ENCODE measurements at regions not wholly inside any gene's neighbourhood (a gene's known extent, or its start where the extent isn't known, plus 50 kb on each side); places are given as distances from the start of the nearest gene placed in this dataset.
"Not testable (repeated sequence)": the region's sequence is repeated elsewhere in the genome, so short reads cannot be mapped to it uniquely, and the experiment has no call there.

DNA sequence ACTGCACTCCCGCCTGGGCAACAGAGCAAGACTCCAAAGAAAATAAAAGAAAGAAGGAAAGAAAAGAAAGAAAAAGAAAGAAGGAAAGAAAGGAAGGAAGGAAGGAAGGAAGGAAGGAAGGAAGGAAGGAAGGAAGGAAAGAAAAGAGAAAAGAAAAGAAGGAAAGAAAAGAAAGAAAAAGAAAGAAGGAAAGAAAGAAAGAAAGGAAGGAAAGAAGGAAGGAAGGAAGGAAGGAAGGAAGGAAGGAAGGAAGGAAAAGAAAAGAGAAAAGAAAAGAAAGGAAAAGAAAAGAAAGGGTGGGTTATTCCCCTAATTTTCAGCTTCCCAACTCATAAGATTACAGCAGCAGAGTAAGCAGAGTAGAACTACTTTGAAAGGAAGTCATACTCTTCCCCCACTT is 64.4 kb downstream of the TMEM200C start:
- DNase-seq = not testable (repeated sequence)

DNA sequence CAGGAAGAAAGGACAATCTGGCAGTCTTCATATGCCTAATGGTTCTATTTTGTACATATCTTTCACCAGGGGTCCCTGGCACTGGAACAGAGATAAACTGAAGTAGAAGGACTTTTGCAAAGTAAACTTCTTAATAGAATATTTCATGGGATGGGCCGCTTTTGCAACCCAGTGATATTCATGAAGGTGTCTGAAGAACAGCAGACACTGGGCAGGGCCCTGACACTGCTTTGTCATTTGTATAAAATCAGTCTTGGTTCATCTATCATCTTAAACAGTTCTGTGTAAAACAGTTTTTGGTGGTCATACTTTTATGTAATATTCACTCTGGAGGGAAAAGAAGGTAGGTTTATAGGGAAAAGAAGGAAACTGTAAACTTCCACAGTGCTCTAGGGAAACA is 66.4 kb downstream of the TMEM200C start:
- DNase-seq = no peak

DNA sequence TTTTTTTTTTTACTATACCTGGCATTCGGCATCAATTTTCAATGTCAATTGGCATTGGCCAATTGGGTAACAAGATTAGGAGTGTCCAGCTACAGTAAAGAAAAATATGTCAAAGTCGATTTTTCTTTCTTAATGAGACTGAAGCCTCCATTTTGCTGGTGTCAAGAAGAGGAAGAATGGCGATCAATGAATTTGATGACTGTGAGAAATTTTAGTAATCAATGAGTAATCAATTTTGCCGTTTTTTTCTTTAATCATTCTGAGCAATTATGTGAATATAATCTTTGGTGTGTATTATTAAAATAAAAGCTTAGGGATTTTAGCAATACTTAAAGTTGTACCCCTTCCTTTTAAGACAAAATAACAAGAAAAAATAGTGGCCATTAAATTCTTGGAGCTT is 69.7 kb downstream of the TMEM200C start:
- DNase-seq = no peak

DNA sequence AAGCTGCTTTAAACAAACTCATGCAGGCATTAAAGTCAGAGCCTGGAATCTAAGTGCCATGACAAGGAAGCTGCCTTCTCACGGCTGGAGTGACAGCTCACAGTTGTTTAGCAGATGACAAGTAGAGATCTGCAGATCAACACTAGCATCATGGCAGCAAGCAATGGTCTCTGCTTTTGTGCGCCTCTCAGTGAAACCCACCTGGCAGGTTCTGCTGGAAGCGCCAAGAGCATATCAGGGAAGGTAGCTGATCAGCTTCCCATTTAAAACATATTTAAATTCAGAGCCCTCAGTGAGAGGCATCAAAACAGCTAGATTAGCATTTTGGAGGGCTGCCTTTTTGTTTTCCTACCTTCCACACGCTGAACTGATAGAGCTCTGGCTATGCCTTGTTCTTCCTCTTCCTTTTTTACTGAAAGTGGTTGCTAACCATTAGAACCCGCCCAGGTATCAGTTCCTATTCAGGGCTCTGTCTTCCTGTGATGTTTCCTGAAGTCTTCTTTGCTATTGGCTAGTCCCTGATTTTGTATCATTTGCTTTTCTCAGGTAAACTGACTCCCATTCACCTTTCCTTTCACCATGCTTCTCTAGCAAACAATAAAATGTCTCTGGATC is 70.8 kb downstream of the TMEM200C start:
- DNase-seq = no peak

DNA sequence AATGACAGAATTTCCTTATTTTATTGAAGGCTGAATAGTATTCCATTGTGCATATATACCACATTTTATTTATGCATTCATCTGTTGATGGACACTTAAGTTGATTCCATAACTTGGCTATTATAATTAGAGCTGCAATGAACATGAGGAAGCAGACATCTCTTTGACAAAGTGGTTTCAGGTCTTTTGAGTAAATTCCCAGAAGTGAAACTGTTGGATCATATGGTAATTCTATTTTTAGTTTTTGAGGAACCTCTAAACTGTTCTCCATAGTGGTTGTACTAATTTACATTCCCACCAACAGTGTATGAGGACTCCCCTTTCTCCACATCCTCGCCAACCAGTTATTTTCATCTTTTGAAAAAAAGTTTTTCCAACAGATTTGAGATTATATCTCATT is 77.5 kb downstream of the TMEM200C start:
- DNase-seq = no peak

DNA sequence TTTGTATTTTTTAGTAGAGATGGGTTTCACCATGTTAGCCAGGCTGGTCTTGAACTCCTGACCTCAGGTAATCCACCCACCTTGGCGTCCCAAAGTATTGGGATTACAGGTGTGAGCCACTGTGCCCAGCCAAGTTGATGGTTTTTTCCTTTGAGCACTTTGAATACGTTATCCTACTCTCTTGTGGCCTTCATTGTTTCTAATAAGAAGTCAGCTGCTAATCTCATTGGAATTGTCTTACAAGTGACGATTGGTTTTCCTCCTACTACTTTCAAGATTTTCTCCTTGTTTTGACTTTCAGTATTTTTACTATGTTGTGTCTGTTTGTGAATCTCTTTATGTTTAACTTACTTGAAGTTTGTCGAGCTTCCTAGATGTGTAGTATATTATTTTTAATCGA is 88.5 kb downstream of the TMEM200C start:
- DNase-seq = no peak

DNA sequence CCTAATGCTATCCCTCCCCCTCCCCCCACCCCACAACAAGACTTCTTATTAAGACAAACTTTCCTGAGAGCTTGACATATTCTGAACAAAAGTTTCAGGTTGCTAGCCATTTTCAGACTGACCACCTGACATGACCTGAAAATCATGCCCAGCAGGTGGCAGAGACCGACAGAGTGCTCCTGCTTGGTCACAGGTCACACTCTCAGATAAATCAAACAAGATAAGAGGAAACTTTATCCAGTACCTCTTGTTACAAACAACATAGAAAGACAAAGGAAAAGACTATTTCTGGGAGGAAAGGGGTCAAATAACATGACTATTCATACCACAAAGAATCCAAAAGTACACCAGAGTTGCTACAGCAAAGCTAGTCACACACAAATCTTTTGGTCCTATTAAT is 107.4 kb downstream of the TMEM200C start:
- DNase-seq = no peak

DNA sequence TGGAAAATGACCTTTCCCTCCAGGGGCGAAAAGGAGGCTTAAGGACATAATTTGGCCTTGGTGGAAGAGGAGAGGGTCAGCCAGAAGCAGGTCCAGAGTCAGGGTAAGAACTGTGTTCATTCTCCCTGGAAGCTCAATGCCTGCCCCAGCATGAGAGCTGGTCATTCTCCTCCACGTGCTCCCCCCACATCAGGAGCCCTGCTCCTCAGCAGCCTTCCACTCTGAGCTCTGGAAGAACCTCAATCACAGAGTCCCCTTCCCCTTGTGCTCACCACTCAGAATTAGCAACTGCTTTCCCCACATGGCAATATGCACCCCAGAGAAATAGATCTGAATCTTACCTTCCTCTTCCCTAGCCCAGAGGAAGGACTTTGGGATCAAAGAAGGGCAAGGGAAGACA is 115.4 kb downstream of the TMEM200C start:
- no peak for DNase-seq

DNA sequence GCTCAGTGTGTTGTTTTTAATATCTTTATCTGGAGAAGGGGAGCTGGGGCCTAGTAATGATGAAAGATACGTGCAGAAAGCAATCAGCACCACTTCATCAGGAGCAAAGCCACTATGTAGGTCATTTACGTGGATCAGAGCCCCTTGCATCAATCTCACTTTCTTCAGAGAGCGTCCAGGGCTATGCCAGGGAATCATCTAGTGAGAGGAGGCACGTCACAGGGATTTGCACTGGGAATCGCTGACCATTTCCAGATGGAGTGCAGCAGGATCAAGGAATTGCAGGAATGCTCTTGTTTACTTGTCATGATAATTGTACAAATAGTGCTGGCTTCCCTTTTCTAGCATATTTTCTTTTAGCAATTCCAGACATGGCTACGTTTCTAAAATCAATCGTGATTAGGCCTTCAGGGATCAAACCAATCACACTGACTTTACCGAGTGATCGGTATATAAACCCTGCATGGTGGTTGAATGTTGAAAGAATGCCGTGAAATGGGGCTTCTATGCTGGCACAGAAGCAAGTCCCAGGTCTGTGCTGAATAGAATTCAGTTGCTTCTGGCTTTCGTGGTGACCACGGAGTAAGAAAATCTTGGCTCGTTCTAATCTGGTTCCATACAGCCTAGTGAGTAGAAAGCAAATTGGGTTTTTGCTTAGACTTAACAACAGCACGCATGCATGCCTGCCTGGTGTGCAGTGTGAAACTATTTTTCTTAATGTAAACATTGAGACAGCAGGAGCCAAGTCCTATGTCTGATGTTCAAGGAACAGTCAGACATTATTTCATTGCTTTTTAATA is 122.8 kb downstream of the TMEM200C start:
- no peak for DNase-seq

DNA sequence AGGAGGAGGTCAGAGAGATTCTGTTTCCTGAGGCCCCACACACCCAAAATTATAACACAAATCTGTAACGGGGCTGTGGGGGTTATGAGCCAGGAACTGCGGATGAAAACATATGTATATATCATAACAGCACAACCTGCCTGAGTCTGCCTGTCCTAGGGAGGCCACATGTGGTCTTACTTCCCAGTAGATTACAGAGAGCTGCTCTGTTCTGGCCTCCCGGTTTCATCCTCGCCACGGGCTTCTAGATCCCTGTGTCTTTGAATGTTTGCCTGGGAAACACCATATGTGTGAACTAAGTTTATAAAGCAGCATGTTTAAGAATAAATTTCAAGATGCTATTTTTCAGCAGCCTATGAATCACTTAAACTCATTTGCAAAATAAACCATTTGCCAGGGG is 124.0 kb downstream of the TMEM200C start:
- no peak for DNase-seq

DNA sequence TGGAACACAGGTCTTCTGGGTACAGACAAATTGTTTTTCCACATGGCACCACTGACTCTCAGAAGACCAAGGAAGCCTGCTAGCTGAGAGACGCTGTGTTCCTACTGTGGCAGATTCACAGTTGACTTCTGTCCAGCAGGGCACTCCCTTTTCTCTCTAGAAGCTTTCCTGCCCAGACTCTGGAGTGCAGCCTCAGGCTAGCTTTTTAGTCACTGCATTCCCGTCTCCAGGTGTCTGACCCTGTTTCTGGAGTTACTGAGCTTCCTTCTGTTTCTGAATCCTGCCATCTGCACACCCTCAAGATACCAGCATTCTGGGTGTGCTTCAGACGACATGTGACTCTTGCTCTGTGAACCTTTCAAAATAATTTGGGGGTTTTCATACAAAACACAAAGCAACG is 125.1 kb downstream of the TMEM200C start:
- DNase-seq = no peak

DNA sequence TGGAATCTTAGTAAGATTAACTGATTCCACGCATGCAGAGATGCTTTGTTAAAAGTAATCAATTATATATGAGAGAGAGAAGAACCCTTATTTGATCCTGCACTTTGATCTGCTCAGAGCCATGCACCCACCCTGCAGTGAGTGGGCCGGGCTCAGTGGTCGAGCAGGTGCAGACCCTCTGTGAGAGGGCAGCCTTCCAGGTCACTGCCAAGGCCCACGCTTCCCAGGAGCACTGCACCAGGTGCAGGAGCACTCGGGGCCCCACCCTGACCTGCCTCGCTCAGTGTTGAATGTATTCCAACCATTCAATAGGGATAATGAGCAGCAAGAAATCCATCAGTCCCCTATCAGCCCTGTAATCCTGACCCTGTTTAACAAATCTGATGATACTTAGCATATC is 126.9 kb downstream of the TMEM200C start:
- no peak for DNase-seq

DNA sequence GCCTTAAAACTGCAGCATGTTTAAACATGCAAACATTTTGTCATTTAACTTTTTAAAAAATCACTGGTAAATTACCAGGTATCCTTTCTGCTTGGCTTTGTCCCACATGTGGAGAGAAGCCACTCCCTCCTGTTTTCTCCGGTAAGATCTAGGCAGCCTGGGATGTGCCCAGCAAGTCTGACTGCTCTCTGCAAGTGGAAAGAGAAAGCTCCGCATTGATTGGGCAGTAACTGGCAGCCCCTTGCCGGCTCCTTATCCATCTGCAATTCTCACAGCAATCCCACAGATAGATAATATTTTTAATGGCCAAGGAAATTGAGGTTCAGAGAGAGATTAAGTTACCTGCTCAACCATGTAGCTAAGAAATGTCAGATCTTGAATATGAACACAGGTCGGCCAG is 136.1 kb downstream of the TMEM200C start:
- no peak for DNase-seq

DNA sequence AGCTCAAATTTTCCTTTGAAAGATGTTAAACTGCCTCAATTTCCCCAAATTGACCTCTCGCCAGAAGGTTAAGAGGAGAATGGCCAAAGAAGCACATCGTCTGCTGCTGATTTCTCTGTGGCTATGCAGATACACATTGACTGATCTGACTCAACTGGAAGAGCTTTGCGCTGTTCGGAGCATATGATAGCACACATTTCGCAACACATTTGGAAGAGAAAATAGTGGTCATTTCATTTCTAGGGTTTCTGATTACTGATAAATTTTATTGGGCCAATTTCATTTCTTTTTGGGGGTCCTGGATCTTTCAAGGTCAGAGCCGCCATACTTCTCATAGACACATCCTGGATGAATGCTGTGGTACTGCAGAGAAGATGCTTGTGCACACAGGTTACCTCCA is 138.5 kb downstream of the TMEM200C start:
- DNase-seq = no peak

DNA sequence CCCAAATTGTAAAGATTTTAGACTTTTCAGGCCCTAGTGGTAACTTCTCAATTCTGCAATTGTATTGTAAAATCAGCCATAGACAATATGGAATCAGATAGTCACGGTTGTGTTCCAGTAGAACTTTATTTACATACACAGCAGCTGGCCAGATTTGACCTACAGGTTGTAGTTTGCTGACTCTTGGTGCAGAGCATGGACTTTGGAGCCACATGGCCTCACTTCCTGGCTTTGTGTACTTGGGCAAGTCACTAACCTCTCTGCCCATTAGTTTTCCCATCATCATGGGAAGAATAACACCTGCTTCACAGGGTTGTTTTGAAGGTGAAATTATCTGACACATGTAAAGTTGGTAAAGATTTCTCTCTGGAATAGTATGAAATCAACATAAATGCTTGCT is 147.6 kb downstream of the TMEM200C start:
- no peak for DNase-seq

DNA sequence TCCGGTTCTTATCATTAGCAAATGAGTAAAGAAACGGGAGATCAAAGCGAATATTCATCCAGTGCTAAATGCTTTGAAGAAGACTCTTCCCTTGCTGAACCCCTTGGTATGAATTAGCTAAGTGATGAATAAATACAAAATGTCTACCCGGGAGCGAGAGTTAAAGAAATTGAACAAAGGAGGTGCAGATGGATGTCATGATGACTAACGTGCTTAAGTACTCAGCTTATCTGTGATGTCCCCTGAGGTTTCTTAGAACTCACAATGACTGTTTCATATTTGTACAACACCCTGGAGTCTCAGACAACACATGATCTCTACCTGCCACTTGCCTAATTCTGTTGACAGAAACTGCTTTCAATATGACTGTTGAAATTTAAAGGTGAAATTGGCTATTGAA is 148.5 kb downstream of the TMEM200C start:
- peak; percentile 85 for DNase-seq

DNA sequence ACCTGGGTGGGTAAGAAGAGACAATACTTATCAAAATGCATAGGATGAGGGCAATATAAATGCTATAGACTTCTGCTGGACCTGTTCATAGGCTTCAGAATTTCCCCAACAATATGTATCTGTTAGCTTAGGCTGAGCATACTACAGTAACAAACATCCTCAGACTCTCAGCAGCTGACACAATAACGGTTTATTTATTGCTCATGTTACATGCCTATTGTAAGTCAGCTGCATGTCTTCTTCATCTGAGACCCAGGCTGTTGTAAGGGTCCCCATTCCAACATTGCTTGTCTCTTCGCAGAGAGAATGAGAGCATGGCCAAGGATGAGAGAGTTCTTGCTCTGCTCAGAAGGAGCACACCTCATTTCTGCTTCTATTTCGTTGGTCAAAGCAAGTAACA is 150.7 kb downstream of the TMEM200C start:
- DNase-seq = no peak

DNA sequence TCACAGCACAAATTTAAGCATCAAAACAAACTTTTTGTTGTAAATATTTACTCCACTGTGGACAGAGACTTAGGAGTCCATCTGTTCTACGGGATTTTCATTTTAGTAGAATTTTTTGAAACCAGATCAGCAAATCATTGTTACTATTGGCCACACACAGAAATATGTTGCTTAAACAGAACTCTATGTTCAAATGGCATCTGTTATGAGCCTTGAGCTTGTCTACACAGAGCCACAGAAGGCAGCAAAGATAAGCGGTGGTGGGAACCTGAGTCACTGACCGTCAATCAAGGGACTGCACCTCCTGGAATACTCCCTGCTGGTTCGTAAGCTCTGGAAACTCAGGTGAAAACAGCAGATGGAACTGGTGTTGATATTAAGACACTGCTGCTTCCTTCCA is 156.8 kb downstream of the TMEM200C start:
- DNase-seq = no peak

DNA sequence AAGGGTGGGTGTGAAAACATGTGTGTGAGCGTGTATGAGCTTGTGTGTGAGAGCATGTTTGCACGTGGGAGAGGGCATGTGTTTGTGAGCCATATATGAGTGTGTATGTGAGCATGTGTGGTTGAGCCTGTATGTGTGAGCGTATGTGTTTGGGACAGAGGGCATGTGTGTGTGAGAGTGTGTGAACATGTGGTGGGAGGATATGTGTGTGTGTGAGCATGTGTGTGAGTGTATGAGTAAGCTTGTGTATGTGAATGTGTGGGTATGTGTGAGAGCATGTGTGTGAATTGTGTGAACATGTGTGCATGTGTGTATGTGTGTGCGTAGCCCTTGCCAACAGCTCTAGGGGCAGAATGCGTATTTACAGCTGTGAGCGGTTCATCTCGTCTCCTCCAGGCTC is 163.0 kb downstream of the TMEM200C start:
- DNase-seq = no peak

DNA sequence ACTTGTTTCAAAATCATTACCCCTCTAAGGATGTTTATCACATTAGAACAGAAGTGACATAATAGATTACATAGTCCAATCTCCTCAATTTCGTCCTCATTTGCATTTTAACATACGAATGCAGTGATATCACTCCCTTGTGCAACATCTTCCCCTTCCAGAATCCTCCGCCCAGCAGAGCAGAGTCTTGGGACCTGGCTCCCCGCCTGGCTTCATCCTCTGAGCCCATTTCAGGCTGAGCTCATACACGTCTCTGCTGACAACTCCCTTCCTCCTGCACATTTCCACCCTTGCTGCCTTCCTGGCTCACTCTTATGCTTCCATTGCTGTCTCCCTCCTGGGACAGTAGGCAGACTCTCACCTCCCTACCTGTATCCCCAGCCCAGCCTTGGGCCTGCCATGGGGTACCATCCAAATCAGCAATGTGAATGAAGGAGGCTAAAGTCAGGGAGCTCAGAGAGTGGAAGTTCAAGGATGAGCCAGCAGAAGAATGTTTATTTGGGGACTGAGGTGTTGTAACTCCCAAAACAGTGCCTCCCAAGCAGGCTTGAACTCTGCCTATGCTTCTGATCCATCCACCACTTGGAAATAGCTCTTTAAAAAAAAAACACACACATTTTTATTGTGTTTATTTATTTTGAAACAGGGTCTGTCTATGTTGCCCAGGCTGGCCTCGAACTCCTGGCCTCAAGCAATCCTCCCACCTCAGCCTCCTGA is 165.2 kb downstream of the TMEM200C start:
- no peak for DNase-seq

DNA sequence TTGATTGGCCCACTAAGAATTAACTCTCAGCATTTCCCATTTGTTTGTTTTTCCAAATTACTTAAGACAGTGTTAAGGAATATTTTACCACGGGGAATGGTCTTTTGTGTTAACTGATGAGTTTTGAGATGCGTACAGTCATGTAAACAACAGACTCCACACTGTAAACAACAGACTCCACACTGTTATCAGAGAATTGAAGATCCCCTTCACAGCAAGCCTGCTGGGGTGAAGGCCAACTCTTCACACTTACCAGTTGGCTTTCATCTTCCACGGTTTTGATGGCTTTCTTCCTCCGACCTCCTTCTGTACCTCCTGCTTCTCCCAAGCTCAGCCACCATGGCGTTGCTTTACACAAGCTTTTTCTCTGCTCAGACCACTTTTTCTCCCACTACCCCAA is 166.8 kb downstream of the TMEM200C start:
- no peak for DNase-seq

DNA sequence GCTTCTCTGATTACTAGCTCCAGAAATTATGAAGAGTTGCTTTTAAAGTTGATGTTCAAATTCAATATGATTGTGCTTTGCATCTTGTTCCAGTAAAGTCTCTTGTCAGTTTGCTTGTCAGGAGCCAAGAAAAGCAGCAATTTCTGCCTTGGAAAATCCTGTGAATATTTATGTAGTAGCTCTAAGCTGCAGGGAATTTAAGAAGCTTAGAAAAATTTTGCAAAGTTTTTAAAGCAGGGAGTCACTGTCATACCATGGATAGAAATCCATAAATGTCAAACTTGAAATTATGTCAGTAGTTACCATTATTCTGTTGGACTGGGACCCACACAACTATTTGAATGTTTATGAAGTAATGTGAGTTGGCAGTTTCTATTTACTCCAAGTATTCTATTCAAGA is 169.3 kb downstream of the TMEM200C start:
- no peak for DNase-seq

DNA sequence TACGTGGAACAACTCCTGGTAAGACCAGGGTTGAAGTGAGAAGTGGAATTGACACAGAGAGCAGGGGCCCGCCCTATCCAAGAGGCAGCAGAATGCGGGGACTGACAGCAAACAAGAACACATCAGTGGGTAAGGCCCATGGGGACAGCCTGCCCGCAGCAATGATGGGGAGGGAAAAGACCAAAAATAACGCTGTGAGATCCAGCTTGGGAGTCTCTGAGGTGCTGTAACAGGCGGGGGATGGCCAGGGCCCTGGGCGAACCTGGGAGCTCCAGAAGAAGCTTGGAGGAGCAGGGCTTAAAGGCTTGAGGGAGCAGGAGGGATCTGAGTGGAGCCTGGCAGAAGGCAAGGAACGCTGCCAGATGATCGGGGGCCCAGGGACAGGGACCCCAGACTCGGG is 173.4 kb downstream of the TMEM200C start:
- no peak for DNase-seq

DNA sequence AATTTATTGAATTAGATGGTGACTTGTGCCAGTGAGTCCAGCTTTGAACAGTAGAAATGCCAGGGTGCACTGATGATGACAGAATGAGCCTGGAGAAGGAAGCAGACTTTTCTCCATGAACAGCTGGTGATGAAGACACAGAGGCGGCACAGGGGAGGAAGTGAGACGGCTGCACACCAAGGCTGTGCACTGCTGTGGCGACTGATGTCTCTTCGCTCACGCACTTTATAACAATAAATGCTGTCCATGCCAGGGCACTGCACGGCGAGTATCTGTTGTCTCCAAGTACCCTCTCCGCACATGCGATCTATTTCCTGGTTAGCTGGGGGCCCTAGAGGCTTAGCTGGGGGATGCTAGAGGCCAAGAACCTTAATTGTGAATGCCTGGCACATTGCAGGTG is 175.2 kb downstream of the TMEM200C start:
- no peak for DNase-seq
